ENCODE measurements at regions not wholly inside any gene's neighbourhood (a gene's known extent, or its start where the extent isn't known, plus 50 kb on each side); places are given as distances from the start of the nearest gene placed in this dataset.

- Histone ChIP-seq H3K36me3 (no peaks in the 10 kb centered on the region), H3K9me3 (no peaks in the 10 kb centered on the region), H3K27ac (no peak overlapping the region), H3K27me3 (replicated peaks in 1 of 7) (peaks cover 0 to 16% (median 0%) of the 10 kb centered on the region in 7 donors), H3K4me1 (no peaks in the 10 kb centered on the region), H3K4me3 (no peak overlapping the region)
- TF ChIP-seq CTCF (IDR thresholded peaks at IDR 0.05 in 8 of 11, conservative IDR thresholded peaks at IDR 0.05 in 3 of 11) = no peak
- TF ChIP-seq POLR2AphosphoS5 (IDR thresholded peaks at IDR 0.05) = no peak
- no peak for TF ChIP-seq POLR2A (IDR thresholded peaks at IDR 0.05)
- no peak for DNase-seq
- 62 to 80% (median 74%) methylated on average over 4 of the region's 4 CpGs for WGBS, 5 donors
- intact Hi-C loops (cut with DNase I; ENCODE audit: low total_unique reads) = no loop called here
Observed at GRCh38 chr7:54860003-54860775, 101.2 kb upstream of the SEC61G start.

- Histone ChIP-seq H3K36me3 (no peaks in the 10 kb centered on the region), H3K27ac (no peak overlapping the region), H3K9me3 (no peaks in the 10 kb centered on the region), H3K4me1 (no peaks in the 10 kb centered on the region), H3K27me3 (replicated peaks in 1 of 7) (peaks cover 0 to 11% (median 0%) of the 10 kb centered on the region in 7 donors), H3K4me3 (no peak overlapping the region)
- DNase-seq = no peak
- intact Hi-C loops (cut with DNase I; ENCODE audit: low total_unique reads) = no loop called here
- no peak for TF ChIP-seq POLR2A (IDR thresholded peaks at IDR 0.05)
- no peak for TF ChIP-seq CTCF (IDR thresholded peaks at IDR 0.05 in 8 of 11, conservative IDR thresholded peaks at IDR 0.05 in 3 of 11)
- TF ChIP-seq POLR2AphosphoS5 (IDR thresholded peaks at IDR 0.05) = no peak
Observed at GRCh38 chr7:54860843-54861242, 101.8 kb upstream of the SEC61G start.

GRCh38 chr7:54864663-54865062, 105.7 kb upstream of the SEC61G start:
- H3K4me3 ChIP-seq = no peak overlapping the region
- DNase-seq = no peak
- WGBS, 5 donors = 35 to 45% (median 37%) methylated on average over 6 of the region's 6 CpGs
- no peaks in the 10 kb centered on the region for H3K27me3 ChIP-seq (replicated peaks in 1 of 7)
- no peaks in the 10 kb centered on the region for H3K9me3 ChIP-seq
- H3K27ac ChIP-seq = no peak overlapping the region
- intact Hi-C loops (cut with DNase I; ENCODE audit: low total_unique reads) = no loop called here
- no peaks in the 10 kb centered on the region for H3K36me3 ChIP-seq
- no peaks in the 10 kb centered on the region for H3K4me1 ChIP-seq
- TF ChIP-seq CTCF (IDR thresholded peaks at IDR 0.05 in 8 of 11, conservative IDR thresholded peaks at IDR 0.05 in 3 of 11) (no peak), POLR2A (IDR thresholded peaks at IDR 0.05) (no peak), POLR2AphosphoS5 (IDR thresholded peaks at IDR 0.05) (no peak)

GRCh38 chr7:54869523-54869922, 110.5 kb upstream of the SEC61G start:
- no peaks in the 10 kb centered on the region for H3K4me1 ChIP-seq
- no peaks in the 10 kb centered on the region for H3K27me3 ChIP-seq (replicated peaks in 1 of 7)
- no peak overlapping the region for H3K27ac ChIP-seq
- H3K36me3 ChIP-seq = no peaks in the 10 kb centered on the region
- WGBS, 5 donors = 91 to 98% (median 93%) methylated on average over 1 of the region's 1 CpG
- DNase-seq = no peak
- TF ChIP-seq CTCF (IDR thresholded peaks at IDR 0.05 in 8 of 11, conservative IDR thresholded peaks at IDR 0.05 in 3 of 11) = no peak
- no peak for TF ChIP-seq POLR2A (IDR thresholded peaks at IDR 0.05)
- TF ChIP-seq POLR2AphosphoS5 (IDR thresholded peaks at IDR 0.05) = no peak
- no peaks in the 10 kb centered on the region for H3K9me3 ChIP-seq
- intact Hi-C loops (cut with DNase I; ENCODE audit: low total_unique reads) = no loop called here
- H3K4me3 ChIP-seq = no peak overlapping the region
